GM21576 (cell line): ENCODE measurements at regions not wholly inside any gene's neighbourhood (a gene's known extent, or its start where the extent isn't known, plus 50 kb on each side); places are given as distances from the start of the nearest gene placed in this dataset.
"Not testable (repeated sequence)": the region's sequence is repeated elsewhere in the genome, so short reads cannot be mapped to it uniquely, and the experiment has no call there.

ENCODE experiments used
- ATAC-seq: cut with Tn5 transposase; IDR thresholded peaks from one replicate; pipeline ENCODE4 v1.9.1; 2021; ENCODE audit warnings: mild to moderate bottlenecking, moderate library complexity; ENCODE audit not compliant: unreplicated experiment

DNA sequence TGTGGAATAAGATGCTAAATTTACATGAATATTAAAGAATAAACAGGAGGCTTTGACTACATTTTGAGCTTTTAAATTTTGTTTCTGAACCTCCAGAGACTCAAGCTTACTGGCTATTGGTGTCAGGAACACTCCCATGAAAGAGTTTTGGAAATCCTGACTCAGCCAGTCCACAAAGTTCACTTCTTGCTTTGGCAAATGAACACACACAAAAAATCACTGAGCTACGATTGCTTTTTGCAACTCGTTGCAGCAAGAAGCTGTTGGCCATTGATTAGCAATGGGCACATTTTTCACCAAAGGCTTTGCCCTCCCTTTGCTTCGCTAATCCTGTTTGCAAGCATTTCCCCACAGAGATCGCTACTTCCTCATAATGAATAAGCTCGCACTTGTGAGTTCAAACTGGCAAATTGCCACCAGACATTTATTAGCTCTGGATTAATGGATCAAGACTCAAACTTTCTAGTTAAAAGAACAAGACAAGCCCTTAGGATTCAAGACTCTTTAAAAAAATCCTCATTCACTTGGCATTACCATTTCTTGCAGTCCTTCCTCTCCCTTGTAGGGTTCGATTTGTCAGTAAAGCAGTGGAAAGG is 343.2 kb upstream of the ONECUT1 start:
- no peak for ATAC-seq

DNA sequence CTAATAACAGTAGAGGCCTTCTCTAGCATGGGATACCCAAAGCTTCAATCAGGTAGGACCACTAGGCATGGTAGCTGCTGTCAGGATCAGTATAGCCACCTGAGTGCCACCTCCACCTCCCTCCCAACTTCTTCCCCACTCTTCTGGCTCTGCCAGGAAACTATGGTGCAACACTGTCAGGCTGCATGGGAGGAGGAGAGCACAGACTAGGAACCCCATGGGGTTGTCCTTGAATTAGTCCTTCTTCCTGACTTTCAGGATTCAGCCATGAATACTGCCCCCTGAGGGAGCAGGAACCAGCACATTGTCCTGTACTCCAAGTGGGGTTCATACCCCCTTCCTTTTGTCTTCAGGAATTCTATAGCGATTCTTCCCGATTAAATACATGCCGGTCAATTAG is 340.8 kb upstream of the ONECUT1 start:
- ATAC-seq = no peak

DNA sequence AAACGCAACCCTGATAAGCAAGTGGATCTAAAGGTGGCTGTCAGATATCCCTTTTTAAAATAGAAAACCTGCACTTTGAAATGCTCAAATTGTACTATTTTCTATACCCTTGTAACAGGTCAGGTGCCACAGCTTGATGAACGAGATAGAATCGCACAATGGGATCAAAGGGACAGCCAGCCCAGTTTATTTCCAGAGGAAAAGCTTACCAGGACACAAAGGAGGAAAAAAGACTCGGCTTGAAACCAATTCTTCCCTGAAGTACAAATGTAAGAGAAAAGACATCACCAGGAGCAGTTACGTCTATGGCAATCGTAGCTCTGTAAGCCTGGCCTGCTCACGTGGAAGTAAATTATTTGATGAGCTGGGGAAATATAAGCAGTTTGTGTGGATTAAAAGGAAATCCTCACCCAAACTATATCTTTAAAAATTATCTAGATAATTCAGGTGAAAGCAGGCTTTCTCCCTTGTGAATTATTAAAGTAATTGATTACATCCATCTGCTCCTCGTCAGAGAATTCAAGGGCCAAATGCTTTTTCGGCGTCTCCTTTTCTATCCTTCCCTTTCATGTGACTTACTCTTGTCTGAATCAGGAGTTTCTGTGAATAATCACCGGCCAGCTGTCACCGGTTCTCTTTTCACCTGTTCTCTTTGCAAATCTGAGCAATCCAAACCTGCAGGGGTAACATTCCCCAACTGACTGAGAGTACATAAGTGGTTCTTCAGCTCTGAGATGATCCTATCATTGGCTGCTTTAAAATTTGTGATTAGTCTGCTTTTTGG is 339.2 kb upstream of the ONECUT1 start:
- ATAC-seq = no peak

DNA sequence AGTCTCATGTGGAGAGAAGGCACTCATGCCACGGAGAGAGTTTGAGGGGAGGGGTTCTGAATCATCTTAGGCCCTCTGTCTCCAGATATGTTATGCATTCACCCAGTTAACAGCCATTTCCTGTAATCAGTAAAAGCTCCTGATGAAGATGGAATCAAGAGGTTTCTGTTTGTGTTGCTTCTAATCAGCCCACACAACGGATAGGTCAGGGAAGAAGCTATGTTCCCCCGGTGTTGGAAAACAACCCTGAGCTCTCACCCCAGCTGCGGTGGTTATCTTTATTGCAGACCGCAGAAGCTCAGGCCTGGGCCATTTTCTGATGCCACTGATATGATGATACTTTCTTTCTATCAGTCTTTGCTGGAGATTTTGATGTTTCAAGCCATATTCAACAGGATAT is 338.5 kb upstream of the ONECUT1 start:
- no peak for ATAC-seq

DNA sequence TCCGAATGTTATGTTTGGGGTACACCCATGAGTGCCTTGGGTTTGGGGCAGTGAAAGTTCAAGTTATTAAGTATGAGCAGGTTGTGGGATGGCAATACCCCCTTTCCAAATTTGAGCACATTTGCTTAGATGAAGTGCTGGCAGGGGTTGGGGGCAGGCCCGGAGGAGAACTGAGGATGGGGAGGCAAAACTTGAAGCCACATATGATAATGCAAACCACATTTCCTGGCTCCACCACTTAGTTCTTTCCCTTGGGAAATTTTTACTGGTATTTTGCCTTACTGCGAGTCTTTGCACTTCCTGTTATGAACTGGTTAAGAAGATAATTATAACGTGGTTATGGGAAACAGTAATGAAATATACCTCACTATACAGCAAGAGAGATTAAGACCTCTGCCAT is 336.0 kb upstream of the ONECUT1 start:
- ATAC-seq = no peak

GRCh38 chr15:53122818-53123217 is 332.7 kb upstream of the ONECUT1 start:
- ATAC-seq = no peak

DNA sequence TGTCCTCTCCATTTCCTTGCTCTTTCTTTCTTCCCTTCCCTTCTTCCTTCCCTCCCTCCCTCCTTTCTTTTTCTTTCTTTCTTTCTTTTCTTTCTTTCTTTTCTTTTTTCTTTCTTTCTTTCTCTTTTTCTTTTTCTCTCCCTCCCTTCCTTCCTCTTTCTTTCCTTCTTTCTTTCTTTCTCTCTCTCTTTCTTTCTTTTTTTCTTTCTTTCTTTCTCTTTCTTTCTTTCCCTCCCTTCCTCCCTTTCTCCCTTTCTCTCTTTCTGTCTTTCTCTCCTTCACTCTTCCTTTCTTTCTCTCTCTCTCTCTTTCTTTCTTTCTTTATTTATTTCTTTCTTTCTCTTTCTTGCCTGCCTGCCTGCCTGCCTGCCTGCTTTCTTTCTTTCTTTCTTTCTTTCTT is 326.8 kb upstream of the ONECUT1 start:
- not testable (repeated sequence) for ATAC-seq

DNA sequence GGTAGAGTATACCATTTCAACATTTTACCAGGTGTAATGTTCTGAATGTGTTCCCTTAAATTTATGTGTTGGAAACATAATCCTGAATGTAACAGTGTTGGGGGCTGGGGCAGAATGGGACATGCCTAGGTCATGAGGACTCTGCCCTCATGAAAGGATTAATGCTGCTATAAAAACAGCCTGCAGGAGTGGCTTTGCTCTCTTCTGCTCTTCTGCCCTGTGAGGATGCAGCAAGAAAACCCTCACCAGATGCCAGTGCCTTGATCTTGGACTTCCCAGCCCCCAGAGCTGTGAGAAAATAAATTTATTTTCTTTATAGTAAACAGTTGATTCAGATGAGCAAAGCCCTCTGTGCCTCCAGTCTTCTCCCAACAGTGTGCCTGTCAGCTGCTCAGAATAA is 326.0 kb upstream of the ONECUT1 start:
- ATAC-seq = no peak

- no peak for ATAC-seq
Measured at GRCh38 chr15:53115563-53115962, 325.4 kb upstream of the ONECUT1 start.

DNA sequence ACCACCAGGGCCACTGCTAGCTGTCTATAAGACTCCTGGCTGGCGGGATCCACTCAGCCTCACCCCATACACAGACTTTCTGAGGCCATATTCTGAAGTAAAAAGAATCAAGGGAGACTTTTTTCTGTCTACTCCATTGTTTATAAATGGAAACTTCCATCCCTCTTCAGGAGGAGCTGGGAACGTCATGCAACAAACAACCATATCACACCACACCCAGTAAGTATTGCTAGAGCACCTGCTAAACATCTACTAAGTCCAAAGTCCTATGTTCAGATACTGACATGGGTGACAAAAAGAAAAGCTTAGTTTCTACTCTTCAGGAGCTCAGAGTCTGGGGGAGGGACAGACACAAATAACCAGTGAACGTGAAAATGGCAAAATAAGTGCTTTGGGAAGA is 324.8 kb upstream of the ONECUT1 start:
- ATAC-seq = no peak

GRCh38 chr15:53110999-53111398 is 320.9 kb upstream of the ONECUT1 start:
- no peak for ATAC-seq

GRCh38 chr15:53108319-53108718 is 318.2 kb upstream of the ONECUT1 start:
- no peak for ATAC-seq

GRCh38 chr15:53107855-53108254 is 317.7 kb upstream of the ONECUT1 start:
- ATAC-seq = no peak

GRCh38 chr15:53106505-53107286 is 316.6 kb upstream of the ONECUT1 start:
- no peak for ATAC-seq

DNA sequence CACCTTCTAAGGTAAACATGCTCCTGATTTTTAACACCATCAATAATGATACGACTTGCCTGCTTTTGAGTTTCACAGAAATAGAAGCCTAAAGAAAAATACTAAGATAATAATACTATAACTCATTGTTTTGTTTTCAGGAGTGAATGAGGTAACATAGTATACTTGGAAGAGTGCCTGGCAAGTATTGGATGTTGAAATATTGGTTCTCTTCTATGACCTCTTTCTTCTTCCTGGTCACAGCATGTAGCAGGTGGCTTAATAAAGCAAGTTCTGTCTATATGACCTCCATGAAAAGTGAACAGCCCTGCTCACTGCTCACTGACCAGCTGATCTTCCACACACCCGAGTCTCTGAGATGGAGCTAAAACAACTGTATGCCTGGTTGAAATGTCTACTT is 312.3 kb upstream of the ONECUT1 start:
- ATAC-seq = no peak

DNA sequence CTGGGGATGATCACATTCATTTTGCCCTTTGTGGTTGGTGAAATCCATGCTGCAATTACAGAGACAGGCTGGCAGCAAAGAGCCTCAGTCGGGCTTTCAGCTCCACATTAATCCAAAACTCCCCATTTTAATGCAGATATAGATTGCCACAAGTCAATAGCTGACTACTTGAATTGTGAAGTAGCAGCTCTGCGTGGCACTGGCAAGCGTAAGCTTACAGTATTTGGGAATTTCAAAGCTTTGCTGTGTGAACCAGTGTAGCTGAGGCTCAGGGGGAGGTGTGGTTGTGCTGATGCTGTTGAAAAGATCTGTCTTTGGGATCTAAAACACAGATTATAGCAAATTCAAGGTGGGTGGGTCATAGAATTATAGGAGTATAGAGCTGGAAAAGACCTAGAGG is 290.3 kb upstream of the ONECUT1 start:
- no peak for ATAC-seq

- ATAC-seq = no peak
Measured at GRCh38 chr15:53074221-53074620, 284.1 kb upstream of the ONECUT1 start.

DNA sequence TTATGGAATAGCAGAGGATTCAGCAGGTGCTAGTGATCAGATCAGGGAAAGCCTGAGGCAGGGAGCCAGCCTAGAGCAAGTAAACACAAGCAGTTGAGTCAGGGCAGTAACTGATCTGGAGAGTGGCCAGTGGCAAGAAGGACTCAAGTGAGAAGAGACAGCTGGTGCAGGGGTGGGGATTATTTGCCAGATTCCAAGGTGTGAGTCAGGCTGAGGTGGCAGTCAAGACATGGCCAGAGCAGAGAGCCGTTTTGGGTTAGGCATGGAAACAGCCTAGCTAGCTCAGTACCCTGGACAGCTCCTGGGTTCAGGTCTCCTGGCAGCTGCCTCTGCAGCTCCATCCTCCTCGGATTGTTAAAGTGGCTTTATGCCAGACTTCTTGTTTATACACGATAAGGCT is 281.9 kb upstream of the ONECUT1 start:
- ATAC-seq = no peak

DNA sequence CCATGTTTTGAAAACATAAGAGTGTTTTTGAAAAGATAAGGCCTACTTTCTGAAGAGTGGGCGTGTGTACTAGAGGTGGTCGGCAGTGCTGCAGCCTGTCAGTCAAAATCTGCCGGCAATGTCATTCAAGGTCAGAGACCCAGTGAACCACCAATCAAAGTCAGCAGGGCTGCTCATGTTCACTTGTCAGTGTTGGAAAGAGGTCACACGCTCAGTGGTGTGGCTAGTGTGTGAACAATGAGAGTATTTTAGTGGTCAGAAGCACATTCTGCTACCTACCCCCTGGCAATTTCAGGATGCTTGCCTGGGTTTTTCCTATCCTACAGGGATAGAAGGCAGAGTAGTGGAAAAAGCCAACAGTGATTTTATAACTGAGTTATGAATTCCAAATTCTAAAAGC is 278.5 kb upstream of the ONECUT1 start:
- no peak for ATAC-seq

DNA sequence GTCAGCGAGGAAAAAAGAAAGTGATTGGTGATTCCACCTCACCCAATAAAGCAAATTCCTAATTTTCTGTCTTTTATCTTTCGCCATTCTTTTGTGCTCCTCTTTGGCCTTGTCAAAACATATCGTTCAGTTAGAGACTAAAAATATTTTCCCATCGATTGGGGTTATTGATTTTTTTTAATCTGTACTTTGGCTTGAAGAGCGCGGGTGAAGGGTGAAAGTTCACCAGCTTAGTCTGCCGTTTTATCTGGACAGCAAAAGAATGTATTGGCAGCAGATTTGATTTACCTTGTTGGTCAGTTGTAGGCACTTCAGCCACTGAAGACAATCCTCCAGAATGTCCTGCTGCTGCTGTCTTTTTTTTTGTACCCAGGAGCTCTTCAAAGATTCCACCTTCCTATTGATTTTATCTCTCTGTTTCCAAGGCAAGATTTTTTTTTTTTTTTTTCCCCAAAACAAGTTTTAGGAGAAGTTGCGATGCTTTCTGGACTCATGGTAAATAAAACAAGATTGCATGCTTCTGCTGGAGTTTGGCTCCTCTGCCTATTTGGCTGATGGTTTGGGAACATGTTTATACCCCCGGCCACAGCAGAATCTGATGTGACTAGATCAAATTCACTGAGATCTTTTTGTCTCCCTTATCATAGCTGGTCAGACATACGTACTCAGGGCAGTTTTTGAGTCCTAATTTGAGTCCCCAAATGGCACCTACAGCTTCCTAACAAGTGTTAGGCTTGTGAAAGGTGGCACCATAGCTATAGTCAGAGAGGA is 269.3 kb upstream of the ONECUT1 start:
- ATAC-seq = no peak

- no peak for ATAC-seq
Measured at GRCh38 chr15:53046153-53046790, 256.1 kb upstream of the ONECUT1 start.
